Astrocyte of the spinal cord (primary cell): ENCODE measurements at regions not wholly inside any gene's neighbourhood (a gene's known extent, or its start where the extent isn't known, plus 50 kb on each side); places are given as distances from the start of the nearest gene placed in this dataset.

Experiments used
- DNase-seq: peaks from one replicate; pipeline ENCODE4 v3.0.0; 2011; ENCODE audit warnings: low read depth, low spot score
- H3K4me3 ChIP-seq: 2 replicates; pipeline ENCODE4 v1.5.1; 2011; ENCODE audit warnings: low read depth, mild to moderate bottlenecking, low read length, moderate library complexity
- CTCF ChIP-seq: IDR thresholded peaks from 2 replicates; pipeline ENCODE4 v1.5.1; 2012; ENCODE audit warnings: low read depth, mild to moderate bottlenecking, low read length, inconsistent platforms
- in situ Hi-C: cut with HindIII; loops from 2 replicates; pipeline ENCODE4 v1.10.0; 2017; ENCODE audit warnings: low sequenced_read_pairs

- no peak for TF ChIP-seq CTCF
- in situ Hi-C loops: no loop called here
- no peak overlapping the region for H3K4me3 ChIP-seq
- peak; percentile 74 for DNase-seq
These were observed 131.2 kb upstream of the DYRK2 start for GRCh38 chr12:67517181-67517887.

- H3K4me3 ChIP-seq: no peak overlapping the region
- DNase-seq: no peak
- in situ Hi-C loops: no loop called here
- no peak for TF ChIP-seq CTCF
These were observed 128.8 kb upstream of the DYRK2 start for GRCh38 chr12:67519484-67520433.

GRCh38 chr12:67520606-67521005 is 127.9 kb upstream of the DYRK2 start:
- in situ Hi-C loops: no loop called here

GRCh38 chr12:67522222-67522621 is 126.3 kb upstream of the DYRK2 start:
- TF ChIP-seq CTCF: no peak

More at GRCh38 chr12:67520606-67521005, 127.9 kb upstream of the DYRK2 start:
- no peak overlapping the region for H3K4me3 ChIP-seq
- peak; percentile 26 for DNase-seq
- no peak for TF ChIP-seq CTCF

GRCh38 chr12:67523538-67523937 is 125.0 kb upstream of the DYRK2 start:
- no peak for DNase-seq
- TF ChIP-seq CTCF: no peak
- no peak overlapping the region for H3K4me3 ChIP-seq
- in situ Hi-C loops: no loop called here

More at GRCh38 chr12:67522222-67522621, 126.3 kb upstream of the DYRK2 start:
- no peak overlapping the region for H3K4me3 ChIP-seq
- DNase-seq: no peak
- in situ Hi-C loops: no loop called here

- in situ Hi-C loops: no loop called here
- DNase-seq: no peak
- H3K4me3 ChIP-seq: no peak overlapping the region
- TF ChIP-seq CTCF: no peak
These were observed 123.5 kb upstream of the DYRK2 start for GRCh38 chr12:67524861-67525616.
